ENCODE measurements at regions not wholly inside any gene's neighbourhood (a gene's known extent, or its start where the extent isn't known, plus 50 kb on each side); places are given as distances from the start of the nearest gene placed in this dataset.
"Not testable (repeated sequence)": the region's sequence is repeated elsewhere in the genome, so short reads cannot be mapped to it uniquely, and the experiment has no call there.

DNA sequence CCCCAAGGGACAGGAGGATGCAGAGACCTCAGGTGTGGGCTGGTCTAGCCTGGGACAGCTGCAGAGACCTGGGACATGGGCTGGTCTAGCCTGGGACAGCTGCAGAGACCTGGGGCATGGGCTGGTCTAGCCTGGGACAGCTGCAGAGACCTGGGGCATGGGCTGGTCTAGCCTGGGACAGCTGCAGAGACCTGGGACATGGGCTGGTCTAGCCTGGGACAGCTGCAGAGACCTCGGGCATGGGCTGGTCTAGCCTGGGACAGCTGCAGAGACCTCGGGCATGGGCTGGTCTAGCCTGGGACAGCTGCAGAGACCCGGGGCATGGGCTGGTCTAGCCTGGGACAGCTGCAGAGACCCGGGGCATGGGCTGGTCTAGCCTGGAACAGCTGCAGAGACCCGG, 310.8 kb downstream of the TEX29 start:
- H3K4me3 Mint-ChIP-seq, H3K36me3 Mint-ChIP-seq, H3K27me3 Mint-ChIP-seq, POLR2A ChIA-PET, H3K4me1 Mint-ChIP-seq, DNase-seq, ATAC-seq, H3K27ac Mint-ChIP-seq, H3K9me3 Mint-ChIP-seq: not testable (repeated sequence)

DNA sequence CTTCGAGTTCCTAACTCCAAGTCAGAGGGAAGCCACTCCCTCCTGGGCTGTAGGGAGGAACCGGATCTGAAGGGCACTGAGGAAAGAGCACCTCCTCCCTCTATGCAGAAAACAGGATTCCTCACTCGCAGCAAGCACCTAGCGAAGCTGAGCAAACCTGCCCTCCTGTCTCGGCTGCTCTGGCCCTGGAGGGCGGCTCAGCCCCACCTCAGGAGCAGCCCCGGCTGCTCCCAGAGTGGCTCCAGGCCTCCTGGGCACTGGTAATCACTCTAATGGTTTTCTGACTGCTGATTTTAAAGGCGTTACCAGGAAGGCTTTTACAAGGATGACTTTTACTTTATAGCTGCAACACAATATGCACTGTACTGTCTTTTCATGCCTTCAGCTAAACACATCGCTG, 312.5 kb downstream of the TEX29 start:
- peaks cover 0 to 2% (median 0%) of the 10 kb centered on the region in 9 donors for H3K9me3 Mint-ChIP-seq
- no peaks in the 10 kb centered on the region for H3K36me3 Mint-ChIP-seq
- H3K4me1 Mint-ChIP-seq: no peaks in the 10 kb centered on the region

DNA sequence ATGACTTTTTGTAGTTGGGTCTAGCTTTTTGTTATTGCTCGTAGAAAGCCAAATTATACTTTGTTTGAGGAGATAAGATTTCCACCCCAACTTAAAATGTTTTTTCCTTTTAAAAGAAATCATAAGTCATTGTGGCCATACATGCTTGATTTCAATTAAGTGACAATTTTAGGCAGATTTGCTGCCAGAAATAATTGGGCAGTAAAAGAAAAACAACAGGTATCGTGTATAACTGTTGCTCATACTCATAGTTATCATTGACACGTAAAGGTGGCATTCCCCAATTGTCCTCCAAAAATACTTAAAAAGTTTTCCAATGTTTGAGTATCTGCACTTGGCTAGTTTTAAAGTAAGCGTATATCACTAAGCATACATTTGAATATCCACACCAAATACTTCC, 313.0 kb downstream of the TEX29 start:
- Mint-ChIP-seq H3K4me1 (no peaks in the 10 kb centered on the region), H3K27me3 (peaks cover 0 to 7% (median 0%) of the 10 kb centered on the region in 5 donors), H3K36me3 (no peaks in the 10 kb centered on the region), H3K27ac (no peak overlapping the region), H3K4me3 (no peak overlapping the region), H3K9me3 (peaks cover 0 to 2% (median 0%) of the 10 kb centered on the region in 9 donors)
- no peak for DNase-seq
- no peak for ATAC-seq
- POLR2A ChIA-PET: no interaction called here

More for the DNA sequence above, 312.5 kb downstream of the TEX29 start:
- H3K27ac Mint-ChIP-seq: no peak overlapping the region
- no peak for ATAC-seq
- H3K4me3 Mint-ChIP-seq: no peak overlapping the region
- POLR2A ChIA-PET: no interaction called here
- peaks cover 0 to 7% (median 0%) of the 10 kb centered on the region in 5 donors for H3K27me3 Mint-ChIP-seq
- DNase-seq: no peak

DNA sequence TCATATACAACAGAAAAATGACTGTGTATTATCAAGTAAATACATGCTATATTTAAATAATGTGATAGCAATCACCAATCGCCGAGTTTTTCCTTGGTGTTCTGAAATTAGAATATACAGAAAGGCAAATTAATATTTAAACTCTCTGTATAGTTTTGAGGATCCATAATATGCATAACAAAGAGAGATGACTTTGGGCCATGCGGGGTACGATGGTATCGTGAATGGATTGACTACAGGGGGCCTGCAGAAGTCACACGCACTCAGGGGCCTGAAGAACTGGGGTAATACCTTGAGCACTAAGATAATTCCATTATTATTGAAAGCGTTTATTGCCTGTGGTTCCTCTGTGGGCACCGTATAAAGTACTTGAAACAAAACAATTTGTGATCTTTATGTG, 314.0 kb downstream of the TEX29 start:
- peaks cover 0 to 2% (median 0%) of the 10 kb centered on the region in 9 donors for H3K9me3 Mint-ChIP-seq
- H3K4me1 Mint-ChIP-seq: no peaks in the 10 kb centered on the region
- no peaks in the 10 kb centered on the region for H3K36me3 Mint-ChIP-seq
- no peak for ATAC-seq
- POLR2A ChIA-PET: no interaction called here
- peaks cover 0 to 7% (median 0%) of the 10 kb centered on the region in 5 donors for H3K27me3 Mint-ChIP-seq
- no peak overlapping the region for H3K4me3 Mint-ChIP-seq
- no peak overlapping the region for H3K27ac Mint-ChIP-seq
- no peak for DNase-seq

DNA sequence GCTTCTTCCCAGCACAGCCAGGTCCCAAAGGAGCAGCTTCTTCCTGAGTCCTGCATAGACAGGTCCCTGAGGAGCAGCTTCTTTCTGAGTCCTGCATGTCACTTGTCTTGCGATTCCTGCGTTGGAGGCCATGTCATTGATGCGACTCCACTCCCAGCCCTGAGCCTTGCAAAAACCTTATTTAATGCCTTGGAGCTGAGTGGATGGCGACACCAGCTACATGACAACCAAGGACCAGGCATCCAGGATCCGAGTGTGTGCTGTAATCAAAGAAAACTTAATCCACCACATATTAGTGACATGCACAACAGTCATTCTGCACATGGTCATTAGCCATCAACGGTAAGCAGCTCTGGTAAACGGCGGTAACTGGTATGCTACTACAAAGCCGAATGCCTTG, 315.8 kb downstream of the TEX29 start:
- no peaks in the 10 kb centered on the region for H3K36me3 Mint-ChIP-seq
- no peak overlapping the region for H3K4me3 Mint-ChIP-seq
- H3K4me1 Mint-ChIP-seq: no peaks in the 10 kb centered on the region
- ATAC-seq: no peak
- POLR2A ChIA-PET: no interaction called here
- H3K9me3 Mint-ChIP-seq: no peaks in the 10 kb centered on the region
- no peak overlapping the region for H3K27ac Mint-ChIP-seq
- no peak for DNase-seq
- H3K27me3 Mint-ChIP-seq: peaks cover 0 to 4% (median 0%) of the 10 kb centered on the region in 5 donors

DNA sequence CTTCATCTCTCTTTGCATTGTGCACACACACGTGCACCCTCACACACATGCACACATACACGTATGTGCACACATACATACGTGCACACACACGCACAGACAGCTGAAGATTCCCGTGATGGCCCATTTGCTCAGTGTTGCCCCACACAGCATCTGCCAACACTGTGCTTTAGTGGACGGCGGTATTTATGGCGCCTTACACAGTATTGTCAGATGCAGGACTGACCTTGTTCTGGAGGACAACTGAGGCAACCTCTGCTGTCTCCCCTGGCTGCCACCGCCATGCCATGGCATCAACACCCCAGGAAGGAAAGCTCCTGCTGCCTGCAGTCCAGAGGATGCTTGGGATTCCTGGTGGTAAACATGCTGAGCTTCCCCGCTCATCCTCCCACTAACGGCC, 316.4 kb downstream of the TEX29 start:
- Mint-ChIP-seq H3K36me3 (no peaks in the 10 kb centered on the region), H3K4me3 (no peak overlapping the region), H3K27me3 (peaks cover 0 to 4% (median 0%) of the 10 kb centered on the region in 5 donors), H3K4me1 (no peaks in the 10 kb centered on the region), H3K27ac (no peak overlapping the region), H3K9me3 (no peaks in the 10 kb centered on the region)
- POLR2A ChIA-PET: no interaction called here
- DNase-seq (no peak), ATAC-seq (no peak)

DNA sequence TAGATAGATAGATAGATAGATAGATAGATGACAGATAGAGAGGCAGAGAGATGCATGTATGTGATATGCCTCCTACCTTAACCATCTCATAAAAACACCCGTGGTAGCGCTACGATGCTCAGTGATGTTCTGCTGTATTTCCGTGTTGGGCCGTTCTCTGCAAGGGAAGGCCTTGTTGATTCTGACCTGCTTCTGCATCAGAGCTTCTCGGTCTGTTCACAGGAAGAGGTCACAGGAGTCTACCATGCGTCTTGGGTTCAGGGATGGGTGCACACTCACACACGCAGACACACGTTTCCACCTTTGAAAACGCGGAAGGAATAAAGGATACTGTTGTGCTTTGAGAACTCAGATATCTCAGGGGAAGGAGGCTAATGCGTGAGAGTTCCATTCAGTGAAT, 316.9 kb downstream of the TEX29 start:
- DNase-seq (no peak), ATAC-seq (no peak)
- Mint-ChIP-seq H3K4me1 (no peaks in the 10 kb centered on the region), H3K4me3 (no peak overlapping the region), H3K9me3 (no peaks in the 10 kb centered on the region), H3K36me3 (no peaks in the 10 kb centered on the region), H3K27me3 (peaks cover 0 to 4% (median 0%) of the 10 kb centered on the region in 5 donors), H3K27ac (no peak overlapping the region)
- POLR2A ChIA-PET: no interaction called here

DNA sequence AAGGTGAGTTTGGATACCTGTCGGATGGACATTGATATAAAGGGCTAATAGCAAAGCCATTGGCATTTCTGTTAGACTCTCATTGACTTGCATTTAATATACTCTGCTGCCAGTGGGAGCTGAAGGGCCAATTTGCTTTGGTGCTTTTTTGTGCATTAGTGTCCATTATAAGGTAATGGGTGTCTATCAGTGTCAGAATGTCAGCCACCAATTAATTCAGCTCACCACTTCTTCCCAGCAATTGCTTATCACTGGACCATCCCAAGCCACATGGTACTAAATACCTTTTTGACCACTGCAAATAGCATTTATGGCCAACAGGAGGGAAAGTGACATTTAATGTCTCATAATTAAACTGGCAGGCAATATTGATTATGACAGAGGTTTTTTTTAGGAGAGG, 317.8 kb downstream of the TEX29 start:
- no peak for ATAC-seq
- Mint-ChIP-seq H3K27ac (no peak overlapping the region), H3K9me3 (no peaks in the 10 kb centered on the region), H3K4me1 (no peaks in the 10 kb centered on the region), H3K36me3 (no peaks in the 10 kb centered on the region), H3K27me3 (peaks cover 0 to 4% (median 0%) of the 10 kb centered on the region in 5 donors), H3K4me3 (no peak overlapping the region)
- DNase-seq: no peak
- POLR2A ChIA-PET: no interaction called here

DNA sequence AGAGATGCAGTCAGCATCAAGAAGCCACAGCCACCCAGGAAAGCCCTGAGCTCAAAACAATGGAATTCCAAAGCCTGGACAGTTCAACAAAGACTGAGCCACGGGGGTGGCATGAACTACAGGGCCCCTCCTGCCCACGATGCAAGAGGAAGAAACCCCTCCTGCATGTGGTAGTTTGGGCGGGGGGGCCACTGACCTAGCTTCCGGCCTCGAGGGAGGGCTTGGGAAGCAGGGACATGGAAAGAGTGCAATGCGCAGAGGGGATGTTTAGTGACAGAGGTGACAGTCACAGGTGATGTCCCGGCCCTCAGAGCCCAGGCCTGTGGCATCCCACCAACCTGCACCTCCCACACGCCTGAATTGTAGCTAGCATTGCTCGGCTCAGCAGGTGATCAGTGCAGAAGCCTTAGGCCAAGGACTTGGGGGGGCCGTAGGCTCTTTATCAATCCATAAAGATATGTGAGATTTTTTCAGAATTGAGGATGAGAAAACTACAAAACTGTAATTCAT, 318.8 kb downstream of the TEX29 start:
- H3K27me3 Mint-ChIP-seq: peaks cover 0 to 4% (median 0%) of the 10 kb centered on the region in 5 donors
- no peak overlapping the region for H3K4me3 Mint-ChIP-seq
- H3K27ac Mint-ChIP-seq: no peak overlapping the region
- POLR2A ChIA-PET: no interaction called here
- no peaks in the 10 kb centered on the region for H3K4me1 Mint-ChIP-seq
- no peaks in the 10 kb centered on the region for H3K36me3 Mint-ChIP-seq
- ATAC-seq: no peak
- H3K9me3 Mint-ChIP-seq: no peaks in the 10 kb centered on the region
- no peak for DNase-seq

DNA sequence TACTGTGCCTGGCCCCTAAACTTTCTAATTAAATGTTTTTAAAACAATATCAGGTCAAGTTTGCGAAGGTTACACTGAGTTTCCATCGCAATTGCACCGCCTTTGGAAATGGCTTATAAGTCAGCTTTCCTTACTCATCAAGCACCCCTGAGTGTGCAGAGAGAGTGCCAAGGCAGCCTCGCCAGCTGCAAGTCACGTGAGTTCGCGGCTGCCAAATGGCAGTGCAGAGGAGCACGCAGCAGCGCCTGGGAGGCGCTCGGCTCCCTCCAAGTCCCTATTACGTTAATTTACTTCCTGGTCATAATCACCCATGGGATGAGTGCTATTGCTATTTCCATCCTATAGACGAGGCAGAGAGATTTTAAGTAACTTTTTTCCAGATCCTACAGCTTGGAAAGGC, 319.6 kb downstream of the TEX29 start:
- ATAC-seq (no peak), DNase-seq (no peak)
- POLR2A ChIA-PET: no interaction called here
- Mint-ChIP-seq H3K36me3 (no peaks in the 10 kb centered on the region), H3K4me1 (no peaks in the 10 kb centered on the region), H3K27ac (no peak overlapping the region), H3K4me3 (no peak overlapping the region), H3K9me3 (no peaks in the 10 kb centered on the region), H3K27me3 (peaks cover 0 to 4% (median 0%) of the 10 kb centered on the region in 5 donors)

DNA sequence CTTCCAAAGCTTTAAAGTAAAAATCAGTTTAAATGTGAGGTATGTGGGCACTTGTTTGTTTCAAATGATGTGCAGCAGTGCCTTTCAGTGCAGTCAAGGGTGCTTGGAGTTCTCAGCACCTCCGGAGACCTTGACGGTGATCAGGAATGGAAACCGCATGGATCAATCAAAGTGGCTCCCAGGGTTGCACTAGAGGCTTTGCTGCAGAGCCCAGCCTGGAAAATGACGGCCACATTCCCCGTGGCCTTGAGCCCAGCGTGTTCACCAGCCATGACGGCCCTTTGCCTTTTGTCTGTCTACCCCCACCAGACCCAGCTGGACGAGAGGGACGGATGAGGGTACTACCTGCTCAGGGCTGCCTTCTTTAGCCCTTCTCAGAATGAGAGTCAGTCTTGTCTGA, 320.0 kb downstream of the TEX29 start:
- POLR2A ChIA-PET: no interaction called here

DNA sequence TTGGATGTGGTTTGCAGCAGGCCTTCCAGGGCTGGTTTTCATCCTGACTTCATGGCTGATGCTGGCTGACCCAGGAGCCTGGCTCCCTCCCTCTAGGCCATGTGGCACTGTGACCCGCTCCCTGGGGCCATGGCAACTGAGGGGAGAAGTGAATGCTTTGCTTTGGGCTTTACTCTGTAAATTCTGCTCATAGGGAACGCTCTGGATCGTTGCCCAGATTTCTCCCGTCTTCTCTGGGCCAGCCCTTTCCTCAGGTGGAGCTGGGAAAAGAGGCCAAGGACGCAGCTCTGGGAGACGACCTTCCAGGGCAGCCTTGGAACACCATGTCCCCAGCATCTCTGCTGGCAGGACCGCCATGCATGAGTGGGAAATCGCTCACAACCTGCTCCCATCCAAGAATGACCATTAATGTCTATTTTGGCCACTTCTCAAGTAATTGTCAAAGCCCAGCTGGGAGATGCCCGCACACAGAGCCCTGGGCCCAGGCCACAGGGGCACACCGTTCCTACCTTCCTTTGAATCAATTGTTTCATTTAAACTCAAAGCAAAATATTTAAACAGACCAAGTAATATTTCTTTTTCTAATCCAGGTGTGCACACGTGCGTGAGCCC, 321.8 kb downstream of the TEX29 start:
- Mint-ChIP-seq H3K4me1 (no peaks in the 10 kb centered on the region), H3K9me3 (no peaks in the 10 kb centered on the region), H3K27me3 (peaks cover 0 to 10% (median 5%) of the 10 kb centered on the region in 5 donors), H3K36me3 (no peaks in the 10 kb centered on the region), H3K27ac (no peak overlapping the region), H3K4me3 (no peak overlapping the region)
- ATAC-seq: no peak
- POLR2A ChIA-PET: no interaction called here
- no peak for DNase-seq

More for the DNA sequence above, 320.0 kb downstream of the TEX29 start:
- Mint-ChIP-seq H3K4me3 (no peak overlapping the region), H3K36me3 (no peaks in the 10 kb centered on the region), H3K27me3 (peaks cover 0 to 4% (median 0%) of the 10 kb centered on the region in 5 donors), H3K27ac (no peak overlapping the region), H3K9me3 (no peaks in the 10 kb centered on the region), H3K4me1 (no peaks in the 10 kb centered on the region)
- ATAC-seq (no peak), DNase-seq (no peak)

DNA sequence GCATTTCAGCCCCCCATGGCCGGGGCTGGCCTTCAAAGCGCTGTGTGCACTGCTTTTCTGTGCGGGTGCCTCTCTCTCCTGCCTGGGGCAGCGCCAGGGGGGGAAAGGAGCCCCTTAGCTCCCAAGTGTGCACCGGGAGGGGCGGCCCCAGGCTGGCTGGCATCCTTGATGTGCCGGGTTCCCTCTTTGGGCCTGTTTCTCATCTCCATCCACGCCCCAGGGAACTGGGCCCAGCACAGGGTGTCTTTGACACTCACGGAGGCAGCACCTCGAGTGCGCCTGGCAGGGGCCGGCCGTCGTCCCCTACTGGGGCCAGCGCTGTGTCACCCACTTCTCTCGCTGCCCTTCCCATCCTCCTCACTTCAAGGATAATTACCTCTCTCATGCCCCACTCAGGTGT, 324.3 kb downstream of the TEX29 start:
- Mint-ChIP-seq H3K4me1 (no peaks in the 10 kb centered on the region), H3K9me3 (no peaks in the 10 kb centered on the region), H3K4me3 (no peak overlapping the region), H3K27ac (no peak overlapping the region), H3K27me3 (peaks cover 1 to 12% (median 5%) of the 10 kb centered on the region in 5 donors), H3K36me3 (no peaks in the 10 kb centered on the region)
- POLR2A ChIA-PET: no interaction called here
- DNase-seq: no peak
- no peak for ATAC-seq

DNA sequence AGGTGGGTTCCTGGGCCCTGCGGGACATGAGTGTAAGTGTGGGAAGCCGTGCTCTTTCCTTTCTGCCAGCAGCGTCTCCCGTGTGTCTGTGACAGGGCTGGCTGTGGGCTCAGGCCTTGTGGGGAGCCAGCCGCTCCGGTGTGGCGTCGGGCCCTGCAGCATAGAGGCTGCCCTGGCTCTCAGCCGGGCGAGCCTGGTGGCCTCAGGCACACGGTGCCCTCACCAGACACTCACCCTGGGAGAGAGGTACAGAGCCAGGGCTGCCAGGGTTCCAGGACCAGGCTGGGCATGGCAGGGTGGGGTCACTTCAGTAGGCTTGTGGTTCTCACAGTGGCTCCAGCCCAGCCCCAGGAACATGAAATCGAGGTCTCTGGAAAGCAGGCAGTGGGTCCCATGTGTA, 324.8 kb downstream of the TEX29 start:
- POLR2A ChIA-PET: no interaction called here
- H3K4me1 Mint-ChIP-seq: no peaks in the 10 kb centered on the region
- no peaks in the 10 kb centered on the region for H3K36me3 Mint-ChIP-seq

More for the DNA sequence above, 324.8 kb downstream of the TEX29 start:
- no peak overlapping the region for H3K4me3 Mint-ChIP-seq
- no peaks in the 10 kb centered on the region for H3K9me3 Mint-ChIP-seq
- H3K27ac Mint-ChIP-seq: no peak overlapping the region
- ATAC-seq: no peak
- DNase-seq: no peak
- peaks cover 1 to 17% (median 5%) of the 10 kb centered on the region in 5 donors for H3K27me3 Mint-ChIP-seq

All from naive thymus-derived CD8-positive, alpha-beta T cell (primary cell).